HG02840 (cell line): ENCODE measurements at regions not wholly inside any gene's neighbourhood (a gene's known extent, or its start where the extent isn't known, plus 50 kb on each side); places are given as distances from the start of the nearest gene placed in this dataset.
"Not testable (repeated sequence)": the region's sequence is repeated elsewhere in the genome, so short reads cannot be mapped to it uniquely, and the experiment has no call there.

Experiments used
- ATAC-seq: cut with Tn5 transposase; IDR thresholded peaks from one replicate; pipeline ENCODE4 v1.9.1; 2021; ENCODE audit warnings: mild to moderate bottlenecking, moderate library complexity, moderate number of reproducible peaks; ENCODE audit not compliant: unreplicated experiment, low FRiP score

DNA sequence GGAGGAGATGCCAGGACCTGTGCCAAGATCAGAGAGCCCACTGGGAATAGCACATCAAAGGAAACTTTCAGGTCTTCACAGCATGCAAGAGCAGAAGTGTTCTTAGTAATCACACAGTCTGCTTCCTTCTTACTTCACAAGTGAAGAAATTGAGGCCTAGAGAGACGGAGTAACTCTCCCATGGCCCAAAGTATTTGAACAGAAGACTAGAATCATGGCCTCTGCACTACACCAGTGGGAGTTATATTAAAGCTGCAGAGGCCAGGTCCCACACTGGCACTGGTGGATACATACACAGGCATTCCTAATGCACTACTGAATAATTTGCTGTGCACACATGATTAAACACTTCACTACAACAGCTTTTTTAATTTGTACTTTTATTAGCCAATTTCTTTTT lies 107.6 kb upstream of the RMP24 start:
- ATAC-seq = no peak

DNA sequence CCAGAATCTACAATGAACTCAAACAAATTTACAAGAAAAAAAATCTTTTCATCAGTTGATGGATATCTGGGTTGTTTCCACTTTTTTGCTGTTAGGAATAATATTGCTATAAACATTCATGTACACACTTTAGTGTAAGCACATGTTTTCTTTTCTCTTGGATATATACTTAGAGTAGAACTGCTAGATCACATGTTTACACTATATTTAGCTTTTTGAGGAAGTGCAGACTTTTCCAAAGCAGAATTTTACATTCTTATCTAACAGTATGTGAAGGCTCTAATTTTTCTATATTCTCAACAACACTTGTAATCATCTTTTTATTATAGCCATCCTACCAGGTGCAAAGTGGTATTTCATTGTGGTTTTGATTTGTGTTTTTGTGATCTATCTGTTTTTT lies 103.6 kb upstream of the RMP24 start:
- ATAC-seq = no peak

DNA sequence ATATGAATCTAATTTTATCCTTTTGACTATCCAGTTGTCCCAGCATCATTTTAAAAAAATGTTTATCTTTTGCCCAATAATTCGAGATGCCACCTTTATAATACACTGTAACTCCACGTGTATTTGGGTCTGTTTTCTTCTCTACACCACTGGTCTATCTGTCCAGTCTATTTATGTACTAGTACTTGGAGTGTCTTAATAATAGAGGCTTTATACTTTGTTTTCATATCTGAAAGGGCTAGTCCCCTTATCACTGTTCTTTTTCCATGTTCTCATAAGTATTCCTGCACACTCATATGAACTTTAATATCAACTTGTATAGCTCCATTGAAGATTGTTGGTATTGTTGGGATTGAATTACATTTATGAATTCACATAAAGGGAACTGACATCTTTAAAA lies 101.1 kb upstream of the RMP24 start:
- no peak for ATAC-seq

DNA sequence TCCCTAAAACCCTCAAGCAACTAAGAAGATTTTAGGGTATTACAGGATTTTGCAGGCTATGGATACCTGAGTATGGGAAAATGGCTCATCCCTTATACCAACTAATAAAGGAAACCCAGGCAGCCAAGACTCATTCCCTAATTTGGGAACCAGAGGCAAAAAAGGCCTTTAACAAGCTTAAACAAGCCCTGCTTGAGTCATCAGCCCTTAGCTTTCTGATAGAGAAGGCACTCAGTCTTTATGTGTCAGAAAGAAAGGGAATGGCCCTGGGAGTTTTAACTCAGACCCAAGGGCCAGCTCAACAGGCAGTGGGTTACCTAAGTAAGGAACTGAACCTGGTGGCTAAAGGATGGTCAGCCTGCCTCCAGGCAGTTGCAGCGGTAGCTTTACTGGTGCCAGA lies 96.9 kb upstream of the RMP24 start:
- ATAC-seq = no peak

DNA sequence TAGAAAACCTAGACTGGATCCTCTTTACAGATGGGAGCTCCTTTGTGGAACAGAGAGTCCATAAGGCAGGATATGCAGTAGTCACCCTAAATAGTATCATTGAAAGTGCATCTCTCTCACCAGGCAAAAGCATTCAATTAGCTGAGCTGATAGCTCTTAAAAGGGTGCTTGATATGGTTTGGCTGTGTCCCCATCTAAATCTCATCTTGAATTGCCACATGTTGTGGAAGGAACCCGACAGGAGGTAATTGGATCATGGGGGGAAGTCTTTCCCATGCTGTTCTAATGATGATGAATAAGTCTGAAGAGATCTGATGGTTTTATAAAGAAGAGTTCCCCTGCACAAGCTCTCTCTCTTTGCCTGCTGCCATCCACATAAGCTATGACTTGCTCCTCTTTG lies 96.2 kb upstream of the RMP24 start:
- ATAC-seq = no peak

DNA sequence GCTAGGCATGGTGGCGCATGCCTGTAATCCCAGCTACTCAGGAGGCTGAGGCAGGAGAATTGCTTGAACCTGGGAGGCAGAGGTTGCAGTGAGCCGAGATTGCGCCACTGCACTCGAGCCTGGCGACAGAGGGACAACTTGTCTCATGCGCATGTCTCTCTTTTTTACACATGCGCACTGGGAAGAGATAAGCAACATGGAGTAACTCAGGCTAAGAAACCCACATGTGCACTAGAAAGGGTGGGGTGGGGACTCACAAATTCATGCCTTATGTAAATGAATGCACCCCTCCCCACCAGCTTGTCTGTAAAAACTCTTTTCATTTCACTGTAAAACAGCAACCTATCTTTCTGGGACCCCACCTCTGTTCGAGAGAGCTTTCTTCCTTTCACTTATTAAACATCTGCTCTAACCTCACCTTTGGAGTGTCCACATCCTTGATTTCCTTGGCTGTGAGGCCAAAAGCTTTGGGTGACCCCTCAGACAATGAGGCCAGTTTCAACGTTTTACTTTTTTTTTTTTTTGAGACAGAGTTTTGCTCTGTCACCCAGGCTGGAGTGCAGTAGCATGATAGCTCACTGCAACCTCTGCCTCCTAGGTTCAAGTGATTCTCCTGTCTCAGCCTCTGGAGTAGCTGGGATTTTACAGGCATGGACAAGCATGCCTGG lies 91.6 kb upstream of the RMP24 start:
- ATAC-seq = no peak

DNA sequence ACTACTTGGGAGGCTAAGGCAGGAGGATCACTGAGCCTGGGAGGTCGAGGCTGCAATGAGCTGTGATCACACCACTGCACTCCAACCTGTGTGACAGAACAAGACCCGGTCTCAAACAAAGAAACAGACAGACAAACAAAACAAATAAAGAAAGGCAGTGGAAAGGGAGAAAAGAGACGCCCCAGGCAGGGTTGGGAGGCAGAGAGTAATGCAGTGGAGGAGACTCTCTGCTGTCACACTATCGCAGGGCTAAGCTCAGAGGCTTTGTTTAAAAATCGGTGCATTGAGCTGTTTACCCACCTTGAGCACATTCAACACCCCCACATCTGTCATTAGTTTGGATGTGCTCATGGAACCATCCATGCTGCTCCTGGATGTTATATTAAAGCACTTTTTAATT lies 84.2 kb upstream of the RMP24 start:
- ATAC-seq = no peak

DNA sequence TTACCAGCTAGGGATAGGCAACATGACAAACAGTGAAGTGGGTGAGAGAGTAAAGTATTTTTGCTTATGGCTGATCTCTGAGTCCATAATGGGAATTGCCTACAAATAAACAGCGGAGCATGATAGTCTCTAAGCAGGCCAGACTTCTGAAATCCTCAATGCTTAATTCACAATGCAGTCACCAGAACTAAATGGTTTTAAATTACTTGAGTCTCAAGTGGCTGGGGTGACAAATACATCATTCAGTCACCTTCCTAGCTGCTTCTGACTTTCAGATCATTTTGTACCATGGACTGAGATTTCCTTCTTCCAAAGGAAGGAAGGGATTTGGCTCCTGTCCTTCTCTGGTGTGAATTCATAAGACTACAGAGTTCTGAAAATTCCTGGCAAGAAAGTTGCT lies 82.8 kb upstream of the RMP24 start:
- no peak for ATAC-seq

DNA sequence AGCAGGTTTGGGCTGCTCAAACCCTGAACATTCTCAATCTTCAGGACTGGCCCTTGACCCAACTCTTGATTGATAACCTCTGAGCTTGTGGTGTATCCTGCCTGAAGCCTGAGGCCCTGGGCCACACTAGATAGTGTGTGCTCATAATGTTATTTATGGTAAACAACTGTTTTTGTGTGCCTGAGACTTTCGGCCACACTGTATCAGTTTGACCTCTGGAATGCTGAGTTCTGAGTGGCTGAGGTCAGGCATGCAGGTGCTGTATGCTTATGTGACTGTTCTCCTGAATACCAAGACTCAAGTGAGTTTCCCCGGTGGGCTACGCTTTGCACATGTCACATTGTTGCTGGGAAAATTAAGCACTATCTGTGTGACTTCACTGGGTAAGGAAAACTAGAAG lies 82.2 kb upstream of the RMP24 start:
- no peak for ATAC-seq

DNA sequence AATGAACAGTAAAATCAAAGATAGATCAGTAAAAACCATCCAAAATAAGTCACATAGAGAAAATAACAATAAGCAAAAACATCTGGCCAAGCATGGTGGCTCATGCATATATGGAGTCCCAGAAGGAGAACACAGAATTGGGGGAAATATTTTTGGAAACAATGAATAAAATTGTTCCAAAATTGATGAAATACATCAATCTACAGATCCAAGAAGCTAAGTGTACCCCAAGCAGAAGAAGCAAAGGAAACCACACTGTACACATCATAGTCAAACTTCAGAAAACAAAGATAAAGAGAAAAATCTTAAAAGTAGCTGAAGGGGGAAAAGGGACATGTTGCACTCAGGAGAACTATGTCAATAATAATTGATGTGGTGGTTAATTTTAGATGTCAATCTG lies 80.4 kb upstream of the RMP24 start:
- no peak for ATAC-seq

DNA sequence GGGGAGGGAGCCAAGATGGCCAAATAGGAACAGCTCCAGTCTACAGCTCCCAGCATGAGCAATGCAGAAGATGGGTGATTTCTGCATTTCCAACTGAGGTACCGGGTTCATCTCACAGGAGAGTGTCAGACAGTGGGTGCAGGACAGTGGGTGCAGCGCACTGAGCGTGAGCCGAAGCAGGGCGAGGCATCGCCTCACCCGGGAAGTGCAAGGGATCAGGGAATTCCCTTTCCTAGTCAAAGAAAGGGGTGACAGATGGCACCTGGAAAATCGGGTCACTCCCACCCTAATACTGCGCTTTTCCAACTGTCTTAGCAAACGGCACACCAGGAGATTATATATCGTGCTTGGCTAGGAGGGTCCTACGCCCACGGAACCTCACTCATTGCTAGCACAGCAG lies 75.0 kb upstream of the RMP24 start:
- not testable (repeated sequence) for ATAC-seq

DNA sequence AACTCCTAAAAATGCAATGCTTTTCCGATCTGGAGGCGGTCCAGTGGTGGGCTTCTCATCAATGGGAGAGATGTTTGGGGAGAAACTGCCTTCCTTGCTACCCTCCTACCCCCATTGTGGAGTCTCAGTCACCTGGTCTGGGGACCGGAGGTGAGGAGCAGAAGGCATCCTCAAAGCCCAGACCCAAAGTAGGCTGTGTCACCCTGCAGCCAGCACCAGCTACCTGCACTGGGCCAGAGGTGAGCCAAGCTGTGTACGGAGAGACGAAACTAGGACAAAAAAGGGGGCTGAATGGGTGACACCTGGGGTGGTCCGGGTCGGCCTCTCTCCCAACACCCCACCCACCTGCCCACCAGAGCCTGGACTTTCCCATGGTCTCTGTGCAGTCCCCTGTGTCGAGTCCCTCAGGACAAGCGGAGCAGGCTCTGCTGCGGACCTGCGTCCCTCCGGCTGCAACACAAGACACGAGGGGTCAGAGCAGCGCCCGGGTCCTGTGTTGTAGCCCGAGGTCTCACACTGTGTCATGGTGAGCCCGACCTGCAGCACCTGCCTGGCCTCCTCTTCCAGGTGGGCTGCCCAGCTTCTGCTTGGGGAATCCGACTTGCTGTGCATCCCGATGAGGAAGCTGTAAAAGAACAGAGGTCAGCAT lies 68.0 kb upstream of the RMP24 start:
- ATAC-seq = no peak

DNA sequence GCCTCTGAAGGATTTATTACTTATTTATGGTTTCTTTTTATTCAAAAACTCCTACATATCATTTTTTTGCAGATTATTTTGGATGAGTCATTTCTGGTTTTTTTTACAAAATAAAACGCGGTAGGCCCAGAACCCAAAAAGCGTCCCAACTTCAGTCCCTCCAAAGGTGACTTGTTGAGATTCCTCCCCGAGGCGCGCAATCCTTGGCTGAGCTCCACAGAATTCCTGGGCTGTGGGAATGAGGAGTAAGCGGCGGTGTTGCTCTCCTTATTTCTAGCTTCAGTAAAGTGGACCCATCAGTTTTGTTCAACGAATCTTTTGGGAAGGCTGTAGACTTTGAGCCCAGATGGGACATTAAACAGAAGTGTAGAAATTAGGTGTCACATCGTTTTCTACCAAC lies 67.0 kb upstream of the RMP24 start:
- ATAC-seq = no peak

DNA sequence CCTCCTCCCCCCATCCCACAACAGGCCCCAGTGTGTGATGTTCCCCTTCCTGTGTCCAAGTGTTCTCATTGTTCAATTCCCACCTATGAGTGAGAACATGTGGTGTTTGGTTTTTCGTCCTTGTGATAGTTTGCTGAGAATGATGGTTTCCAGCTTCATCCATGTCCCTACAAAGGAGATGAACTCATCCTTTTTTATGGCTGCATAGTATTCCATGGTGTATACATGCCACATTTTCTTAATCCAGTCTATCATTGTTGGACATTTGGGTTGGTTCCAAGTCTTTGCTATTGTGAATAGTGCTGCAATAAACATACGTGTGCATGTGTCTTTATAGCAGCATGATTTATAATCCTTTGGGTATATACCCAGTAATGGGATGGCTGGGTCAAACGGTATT lies 66.2 kb upstream of the RMP24 start:
- not testable (repeated sequence) for ATAC-seq

DNA sequence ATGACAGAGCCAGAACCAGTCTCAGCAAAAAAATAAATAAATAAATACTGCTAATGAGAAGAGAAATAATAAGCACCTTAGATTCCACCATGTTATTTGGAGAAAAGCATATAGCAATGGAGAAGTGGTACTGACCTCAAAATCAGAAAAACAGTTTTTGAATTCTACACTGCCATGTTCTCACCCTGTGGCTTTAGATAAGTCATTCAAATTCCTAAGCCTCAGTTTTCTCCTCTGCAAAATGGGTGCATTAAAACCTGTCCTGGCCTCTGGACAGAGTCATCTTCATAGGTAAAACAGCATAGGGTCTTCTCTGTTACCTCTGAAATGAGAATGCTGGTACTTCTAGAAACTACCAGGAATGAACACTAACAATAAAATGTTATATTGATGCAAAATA lies 62.2 kb upstream of the RMP24 start:
- no peak for ATAC-seq

DNA sequence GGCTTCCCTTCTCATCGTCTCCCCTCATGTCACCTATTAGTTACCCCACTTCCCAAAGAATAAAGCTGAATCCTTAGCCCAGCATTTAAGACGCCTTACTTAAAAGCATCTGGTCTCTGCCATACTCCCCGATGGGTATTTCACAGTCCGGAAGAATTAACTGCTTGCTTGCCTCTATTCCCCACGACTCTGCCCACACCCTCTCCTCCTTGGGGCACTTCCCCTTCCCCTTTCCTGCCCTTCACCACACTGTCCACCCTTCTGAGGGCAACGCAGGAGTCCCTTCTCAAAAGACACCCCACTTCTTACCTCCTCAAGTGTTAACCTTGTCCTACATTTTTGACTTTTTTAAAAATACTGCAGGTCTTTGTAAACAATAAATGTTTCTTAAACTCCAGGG lies 60.1 kb upstream of the RMP24 start:
- ATAC-seq = no peak

DNA sequence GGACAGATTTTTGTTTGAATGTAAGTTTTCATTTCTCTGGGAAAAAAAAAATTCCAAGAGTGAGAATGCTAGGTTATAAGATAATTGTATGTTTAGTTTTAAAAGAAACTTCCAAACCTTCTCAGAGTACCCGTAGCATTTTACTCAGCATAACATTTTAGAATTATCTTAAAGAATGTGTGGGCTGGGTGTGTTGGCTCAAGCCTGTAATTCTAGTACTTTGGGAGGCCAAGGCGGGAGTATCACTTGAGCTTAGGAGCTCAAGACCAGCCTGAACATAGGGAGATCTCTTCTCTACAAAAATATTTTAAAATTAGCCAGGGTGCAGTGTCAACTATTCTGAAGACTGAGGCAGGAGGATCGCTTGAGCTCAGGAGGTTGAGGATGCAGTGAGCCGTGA lies 57.4 kb upstream of the RMP24 start:
- ATAC-seq = no peak

DNA sequence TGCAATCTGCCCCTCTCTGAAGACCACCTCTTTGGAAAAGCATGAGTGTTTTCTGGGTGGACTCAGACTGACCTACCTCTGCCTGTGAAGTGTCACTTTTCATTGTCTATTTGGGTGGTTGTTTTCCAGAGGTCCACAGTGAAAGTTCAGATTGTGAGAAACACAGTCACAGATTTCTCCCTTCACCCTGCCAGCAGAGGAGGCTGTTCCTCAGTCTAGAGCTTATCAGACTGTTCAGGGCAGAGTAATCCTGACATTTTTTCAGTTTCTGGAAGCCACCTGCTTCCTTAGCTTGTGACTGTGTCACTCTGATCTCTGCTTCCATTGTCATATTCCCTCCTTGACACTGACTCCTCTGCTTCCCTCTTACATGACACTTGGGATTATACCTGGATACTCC lies 55.4 kb upstream of the RMP24 start:
- ATAC-seq = no peak

DNA sequence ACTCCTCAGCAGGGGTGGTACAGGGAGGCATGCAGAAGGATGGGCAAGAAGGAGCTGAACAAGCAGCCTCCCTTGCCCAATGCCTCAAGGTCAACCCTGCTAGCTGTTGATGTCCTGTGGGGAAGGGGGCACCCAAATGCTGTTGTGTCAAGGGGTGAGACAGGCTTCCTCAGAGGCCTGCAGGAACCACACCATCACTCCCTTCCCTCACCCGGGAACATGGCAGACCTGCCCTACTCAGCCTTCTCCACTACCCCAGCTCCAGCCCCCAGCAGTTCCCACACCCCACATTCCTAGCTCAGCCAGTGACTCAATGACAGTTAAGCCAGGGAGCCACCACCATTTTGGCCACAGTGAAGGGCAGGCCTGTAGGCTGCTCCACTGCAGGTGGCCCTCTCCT lies 53.9 kb upstream of the RMP24 start:
- ATAC-seq = no peak

DNA sequence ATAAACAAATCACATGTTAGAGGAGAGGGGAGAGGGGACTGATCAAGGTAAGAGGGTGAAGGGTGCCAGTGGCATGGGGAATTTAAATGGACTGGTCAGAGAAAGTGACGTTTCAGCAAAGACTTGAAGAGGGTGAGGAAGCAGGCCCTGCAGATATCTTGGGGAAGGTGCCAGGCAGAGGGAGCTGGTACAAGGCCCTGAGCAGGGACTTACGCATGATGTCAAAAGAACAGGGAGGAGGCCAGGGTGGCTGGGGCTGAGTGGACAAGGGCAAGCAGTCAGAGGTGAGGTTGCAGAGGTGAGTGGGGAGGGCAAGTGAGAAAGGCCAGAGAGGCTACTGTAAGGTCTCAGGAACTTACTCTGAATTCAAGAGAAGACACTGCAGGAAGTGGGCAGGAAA lies 53.3 kb upstream of the RMP24 start:
- no peak for ATAC-seq

DNA sequence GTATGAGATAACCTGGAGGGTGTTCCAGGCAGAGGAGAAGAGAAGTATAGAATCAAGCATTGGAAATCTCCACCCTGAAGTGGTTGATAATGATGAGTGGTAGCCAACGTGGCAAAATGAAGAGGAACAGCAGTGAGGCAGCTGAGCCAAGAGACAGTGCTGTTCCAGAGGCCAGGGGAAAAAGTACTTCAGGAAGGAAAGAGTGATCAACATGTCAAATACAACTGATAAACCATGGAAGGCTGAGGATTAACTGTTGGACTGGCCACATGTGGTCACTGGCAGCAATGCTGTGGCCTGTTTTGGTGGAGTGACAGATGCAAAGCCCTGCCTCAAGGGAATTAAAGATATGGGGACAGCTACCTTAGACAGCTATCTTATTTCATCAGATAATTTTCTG lies 51.9 kb upstream of the RMP24 start:
- no peak for ATAC-seq
